IMR-90 (cell line): ENCODE measurements at regions not wholly inside any gene's neighbourhood (a gene's known extent, or its start where the extent isn't known, plus 50 kb on each side); places are given as distances from the start of the nearest gene placed in this dataset.

ENCODE experiments used
- ATAC-seq: fragments of 200-7000 bp; cut with Tn5 transposase; 2 replicates; pipeline ENCODE4 v1.9.1; 2020; ENCODE audit warnings: low read depth, mild to moderate bottlenecking, moderate library complexity
- BruUV-seq: library from RNA; stranded (reverse); fragments of 400-500 nt; replicated peaks from 2 replicates; lab custom pipeline; 2021; lab: Mats Ljungman, UMichigan
- CTCF ChIA-PET: fragments of 300-600 bp; formaldehyde crosslinking; extraction: SDS; loops from one replicate; lab custom pipeline; 2021; ENCODE audit warnings: antibody characterized with exemption; lab: Yijun Ruan, JAX
- POLR2A ChIA-PET: fragments of 300-600 bp; sonication (Branson Sonifier 250); formaldehyde crosslinking; loops from one replicate; lab custom pipeline; 2022; ENCODE audit warnings: antibody characterized with exemption; ENCODE audit not compliant: unreplicated experiment; lab: Charles Lee
- DNase-seq: peaks from one replicate; pipeline ENCODE4 v3.0.0; 2013
- H2AFZ ChIP-seq: replicated peaks from 2 replicates; pipeline ENCODE3; 2013; ENCODE audit warnings: low read length, mild to moderate bottlenecking; ENCODE audit not compliant: poor library complexity
- H2AK5ac ChIP-seq: 2 replicates; pipeline ENCODE4 v1.6.1; 2013; ENCODE audit warnings: low read depth, low read length, inconsistent platforms
- H2AK9ac ChIP-seq: replicated peaks from 2 replicates; pipeline ENCODE3; 2013; ENCODE audit warnings: mild to moderate bottlenecking, low read depth, low read length, moderate library complexity; ENCODE audit not compliant: poor library complexity
- H2BK120ac ChIP-seq: 2 replicates; pipeline ENCODE4 v1.6.1; 2013; ENCODE audit warnings: low read depth, low read length, inconsistent platforms
- H2BK15ac ChIP-seq: 3 replicates; pipeline ENCODE4 v1.6.1; 2013; ENCODE audit warnings: low read depth, low read length, inconsistent platforms
- H2BK20ac ChIP-seq: 2 replicates; pipeline ENCODE4 v1.6.1; 2013; ENCODE audit warnings: low read depth, mild to moderate bottlenecking, inconsistent platforms, low read length, moderate library complexity
- H2BK5ac ChIP-seq: 2 replicates; pipeline ENCODE4 v1.6.1; 2013; ENCODE audit warnings: mild to moderate bottlenecking, low read depth, low read length, inconsistent platforms; ENCODE audit not compliant: poor library complexity, severe bottlenecking
- H3K14ac ChIP-seq: replicated peaks from 2 replicates; pipeline ENCODE4 v1.6.1; 2013; ENCODE audit warnings: low read depth, low read length, inconsistent platforms
- H3K18ac ChIP-seq: 2 replicates; pipeline ENCODE4 v1.6.1; 2013; ENCODE audit warnings: low read depth, low read length, control low read depth
- H3K23ac ChIP-seq: 2 replicates; pipeline ENCODE4 v1.6.1; 2013; ENCODE audit warnings: low read depth, low read length, inconsistent platforms
- H3K27ac ChIP-seq: 2 replicates; pipeline ENCODE4 v1.5.1; 2013; ENCODE audit warnings: mild to moderate bottlenecking, control low read depth, low read length; ENCODE audit not compliant: insufficient read depth
- H3K27me3 ChIP-seq: 2 replicates; pipeline ENCODE4 v1.6.1; 2013; ENCODE audit warnings: low read length; ENCODE audit not compliant: control insufficient read depth, insufficient read depth
- H3K36me3 ChIP-seq: 2 replicates; pipeline ENCODE4 v1.6.1; 2013; ENCODE audit warnings: low read length, mixed read lengths; ENCODE audit not compliant: control insufficient read depth, insufficient read depth
- H3K4ac ChIP-seq: 2 replicates; pipeline ENCODE4 v1.6.1; 2013; ENCODE audit warnings: low read depth, low read length, inconsistent platforms
- H3K4me1 ChIP-seq: 2 replicates; pipeline ENCODE4 v1.6.1; 2013; ENCODE audit warnings: low read length, mixed read lengths; ENCODE audit not compliant: control insufficient read depth, insufficient read depth
- H3K4me2 ChIP-seq: 2 replicates; pipeline ENCODE4 v1.6.1; 2013; ENCODE audit warnings: low read depth, mild to moderate bottlenecking, control low read depth, low read length, moderate library complexity
- H3K4me3 ChIP-seq: 2 replicates; pipeline ENCODE4 v1.5.1; 2013; ENCODE audit warnings: low read depth, mild to moderate bottlenecking, control low read depth, low read length, moderate library complexity; ENCODE audit not compliant: insufficient read depth
- H3K56ac ChIP-seq: 2 replicates; pipeline ENCODE4 v1.6.1; 2013; ENCODE audit warnings: low read length, inconsistent platforms; ENCODE audit not compliant: insufficient read depth; ENCODE audit errors: extremely low read depth
- H3K79me1 ChIP-seq, 2 experiments: 2 replicates each; pipeline ENCODE4 v1.6.1; 2013; ENCODE audit warnings: low read length in 2 of 2, inconsistent platforms in 1 of 2, low read depth in 1 of 2
- H3K9ac ChIP-seq: 2 replicates; pipeline ENCODE4 v1.6.1; 2013; ENCODE audit warnings: low read depth, low read length, control low read depth
- H3K9me1 ChIP-seq: 2 replicates; pipeline ENCODE4 v1.6.1; 2013; ENCODE audit warnings: low read length, inconsistent platforms; ENCODE audit not compliant: insufficient read depth
- H3K9me3 ChIP-seq: 2 replicates; pipeline ENCODE4 v1.6.1; 2013; ENCODE audit warnings: low read length; ENCODE audit not compliant: control insufficient read depth, insufficient read depth
- H4K20me1 ChIP-seq: 2 replicates; pipeline ENCODE4 v1.6.1; 2013; ENCODE audit warnings: low read length, inconsistent platforms; ENCODE audit not compliant: insufficient read depth
- H4K5ac ChIP-seq: 2 replicates; pipeline ENCODE4 v1.6.1; 2013; ENCODE audit warnings: mild to moderate bottlenecking, low read depth, low read length, control low read depth
- H4K8ac ChIP-seq, 2 experiments: 2 replicates each; pipeline ENCODE4 v1.6.1; 2013; ENCODE audit warnings: low read depth in 2 of 2, low read length in 2 of 2, control low read depth in 1 of 2, inconsistent platforms in 1 of 2
- H4K91ac ChIP-seq: 2 replicates; pipeline ENCODE4 v1.6.1; 2013; ENCODE audit warnings: low read depth, low read length, inconsistent platforms; ENCODE audit not compliant: insufficient read depth
- BHLHE40 ChIP-seq: fragments of 150-350 bp; IDR thresholded peaks from 2 replicates; pipeline ENCODE4 v1.6.1; 2016; ENCODE audit warnings: mild to moderate bottlenecking, low read depth, low read length
- CEBPB ChIP-seq: IDR thresholded peaks from 2 replicates; pipeline ENCODE4 v1.6.1; 2012; ENCODE audit warnings: low read depth, low read length, improper control_type of control experiment
- CHD1 ChIP-seq: IDR thresholded peaks from 2 replicates; pipeline ENCODE4 v1.6.1; 2012; ENCODE audit warnings: low read depth, low read length, improper control_type of control experiment
- FOS ChIP-seq: fragments of 150-350 bp; IDR thresholded peaks from 2 replicates; pipeline ENCODE4 v1.6.1; 2016; ENCODE audit warnings: low read depth, low read length
- MAZ ChIP-seq: IDR thresholded peaks from 2 replicates; pipeline ENCODE4 v1.6.1; 2012; ENCODE audit warnings: low read depth, mild to moderate bottlenecking, low read length, improper control_type of control experiment, moderate library complexity, borderline replicate concordance
- MXI1 ChIP-seq: IDR thresholded peaks from 2 replicates; pipeline ENCODE4 v1.6.1; 2012; ENCODE audit warnings: low read depth, mild to moderate bottlenecking, low read length, moderate library complexity, borderline replicate concordance
- NFE2L2 ChIP-seq: fragments of 150-350 bp; IDR thresholded peaks from 2 replicates; pipeline ENCODE4 v1.6.1; 2016; ENCODE audit warnings: low read depth, mild to moderate bottlenecking, low read length
- POLR2A ChIP-seq: IDR thresholded peaks from 2 replicates; pipeline ENCODE4 v1.6.1; 2012; ENCODE audit warnings: mild to moderate bottlenecking, low read depth, low read length
- RAD21 ChIP-seq: IDR thresholded peaks from 2 replicates; pipeline ENCODE4 v1.6.1; 2012; ENCODE audit warnings: low read length, improper control_type of control experiment
- RCOR1 ChIP-seq: IDR thresholded peaks from 2 replicates; pipeline ENCODE4 v1.6.1; 2012; ENCODE audit warnings: mild to moderate bottlenecking, low read length, improper control_type of control experiment; ENCODE audit not compliant: insufficient replicate concordance
- RFX5 ChIP-seq: IDR thresholded peaks from 2 replicates; pipeline ENCODE4 v1.8.0; 2012; ENCODE audit warnings: low read depth, mild to moderate bottlenecking, low read length, moderate library complexity
- WGBS, 2 experiments: methylation state at CpG; one replicate each; pipeline versions ENCODE4 v1.1.5 to v1.1.7; 2013; ENCODE audit warnings: missing lambda C conversion rate in 2 of 2; ENCODE audit not compliant: insufficient read length in 1 of 2; ENCODE audit errors: extremely low coverage in 2 of 2; 5-methylcytosine and 5-hydroxymethylcytosine counted together
- dilution Hi-C: fragments of 300-500 bp; cut with HindIII; formaldehyde crosslinking; loops from one replicate; pipeline ENCODE4 v1.14.3; 2018; ENCODE audit warnings: low sequenced_read_pairs; ENCODE audit not compliant: unreplicated experiment
- in situ Hi-C: fragments of 300-500 bp; cut with MboI; formaldehyde crosslinking; loops from 3 replicates; pipeline ENCODE4 v1.14.3; 2019; ENCODE audit warnings: low sequenced_read_pairs, inconsistent platforms, mixed read lengths
- intact Hi-C: fragments of 100-400 bp; cut with micrococcal nuclease; formaldehyde crosslinking; loops from 2 replicates; pipeline ENCODE4 v1.10.0; 2022
- TF ChIP-seq, protein P1 (sequence below): fragments of 150-350 bp; IDR thresholded peaks from 2 replicates; pipeline ENCODE4 v1.6.1; 2017; ENCODE audit warnings: mild to moderate bottlenecking, antibody characterized with exemption, low read length, low read depth
- TF ChIP-seq, protein P2 (sequence below): conservative IDR thresholded peaks from 2 replicates; pipeline ENCODE4 v1.5.1; 2012; ENCODE audit warnings: mild to moderate bottlenecking, low read depth, low read length, improper control_type of control experiment
- TF ChIP-seq, protein P3 (sequence below): fragments of 150-350 bp; IDR thresholded peaks from 2 replicates; pipeline ENCODE4 v1.6.1; 2016; ENCODE audit warnings: low read depth, mild to moderate bottlenecking, low read length, moderate library complexity, borderline replicate concordance

DNA sequence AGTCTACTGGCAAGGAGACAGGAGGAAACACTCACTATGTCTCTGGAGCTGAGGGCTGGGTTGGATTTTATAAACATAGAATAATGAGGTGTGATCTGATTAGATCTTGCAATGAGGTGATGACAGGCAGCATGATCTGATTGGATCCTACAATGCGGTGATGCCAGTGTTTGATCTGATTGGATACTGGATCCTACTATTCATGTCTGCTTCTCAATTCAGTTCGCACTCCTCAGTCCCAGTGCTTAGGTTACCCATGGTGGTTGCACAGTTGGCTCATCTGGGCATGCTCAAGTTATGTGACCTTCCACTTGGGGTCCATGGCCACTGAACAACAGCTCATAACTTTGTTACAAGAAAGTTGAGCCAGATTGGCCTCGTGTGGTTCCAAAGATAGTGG is 469.5 kb downstream of the TSHZ3 start:
- Histone ChIP-seq H3K4me1 (no peaks in the 10 kb centered on the region), H3K27me3 (no peaks in the 10 kb centered on the region), H3K14ac (no peak overlapping the region), H3K18ac (no peak overlapping the region), H2BK20ac (no peak overlapping the region), H2BK15ac (no peak overlapping the region), H3K9me3 (no peaks in the 10 kb centered on the region), H3K4ac (no peak overlapping the region), H3K56ac (no peak overlapping the region), H3K36me3 (no peaks in the 10 kb centered on the region), H3K23ac (no peak overlapping the region), H4K5ac (no peak overlapping the region), H2BK120ac (no peak overlapping the region), H3K79me1 (no peaks in the 10 kb centered on the region), H4K91ac (no peak overlapping the region), H4K20me1 (no peaks in the 10 kb centered on the region), H3K9ac (no peak overlapping the region), H3K9me1 (no peaks in the 10 kb centered on the region), H3K4me3 (no peak overlapping the region), H2AFZ (no peak overlapping the region), H3K27ac (no peak overlapping the region), H4K8ac (no peak overlapping the region), H2AK9ac (no peak overlapping the region), H3K4me2 (no peak overlapping the region), H2AK5ac (no peak overlapping the region), H2BK5ac (no peak overlapping the region)
- CTCF ChIA-PET = no interaction called here
- dilution Hi-C loops (no loop called here), intact Hi-C loops (no loop called here), in situ Hi-C loops (no loop called here)
- POLR2A ChIA-PET = no interaction called here
- DNase-seq (no peak), ATAC-seq (no peak)
- TF ChIP-seq MAZ = no peak
- TF ChIP-seq MXI1 = no peak
- TF ChIP-seq RFX5 = no peak
- TF ChIP-seq BHLHE40 = no peak
- TF ChIP-seq RCOR1 = no peak
- no peak for TF ChIP-seq NFE2L2
- TF ChIP-seq, protein P1, sequence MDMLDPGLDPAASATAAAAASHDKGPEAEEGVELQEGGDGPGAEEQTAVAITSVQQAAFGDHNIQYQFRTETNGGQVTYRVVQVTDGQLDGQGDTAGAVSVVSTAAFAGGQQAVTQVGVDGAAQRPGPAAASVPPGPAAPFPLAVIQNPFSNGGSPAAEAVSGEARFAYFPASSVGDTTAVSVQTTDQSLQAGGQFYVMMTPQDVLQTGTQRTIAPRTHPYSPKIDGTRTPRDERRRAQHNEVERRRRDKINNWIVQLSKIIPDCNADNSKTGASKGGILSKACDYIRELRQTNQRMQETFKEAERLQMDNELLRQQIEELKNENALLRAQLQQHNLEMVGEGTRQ = no peak
- no peak for TF ChIP-seq RAD21
- TF ChIP-seq, protein P2, sequence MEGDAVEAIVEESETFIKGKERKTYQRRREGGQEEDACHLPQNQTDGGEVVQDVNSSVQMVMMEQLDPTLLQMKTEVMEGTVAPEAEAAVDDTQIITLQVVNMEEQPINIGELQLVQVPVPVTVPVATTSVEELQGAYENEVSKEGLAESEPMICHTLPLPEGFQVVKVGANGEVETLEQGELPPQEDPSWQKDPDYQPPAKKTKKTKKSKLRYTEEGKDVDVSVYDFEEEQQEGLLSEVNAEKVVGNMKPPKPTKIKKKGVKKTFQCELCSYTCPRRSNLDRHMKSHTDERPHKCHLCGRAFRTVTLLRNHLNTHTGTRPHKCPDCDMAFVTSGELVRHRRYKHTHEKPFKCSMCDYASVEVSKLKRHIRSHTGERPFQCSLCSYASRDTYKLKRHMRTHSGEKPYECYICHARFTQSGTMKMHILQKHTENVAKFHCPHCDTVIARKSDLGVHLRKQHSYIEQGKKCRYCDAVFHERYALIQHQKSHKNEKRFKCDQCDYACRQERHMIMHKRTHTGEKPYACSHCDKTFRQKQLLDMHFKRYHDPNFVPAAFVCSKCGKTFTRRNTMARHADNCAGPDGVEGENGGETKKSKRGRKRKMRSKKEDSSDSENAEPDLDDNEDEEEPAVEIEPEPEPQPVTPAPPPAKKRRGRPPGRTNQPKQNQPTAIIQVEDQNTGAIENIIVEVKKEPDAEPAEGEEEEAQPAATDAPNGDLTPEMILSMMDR = no peak
- no peak for TF ChIP-seq CHD1
- no peak for TF ChIP-seq CEBPB
- TF ChIP-seq FOS = no peak
- TF ChIP-seq, protein P3, sequence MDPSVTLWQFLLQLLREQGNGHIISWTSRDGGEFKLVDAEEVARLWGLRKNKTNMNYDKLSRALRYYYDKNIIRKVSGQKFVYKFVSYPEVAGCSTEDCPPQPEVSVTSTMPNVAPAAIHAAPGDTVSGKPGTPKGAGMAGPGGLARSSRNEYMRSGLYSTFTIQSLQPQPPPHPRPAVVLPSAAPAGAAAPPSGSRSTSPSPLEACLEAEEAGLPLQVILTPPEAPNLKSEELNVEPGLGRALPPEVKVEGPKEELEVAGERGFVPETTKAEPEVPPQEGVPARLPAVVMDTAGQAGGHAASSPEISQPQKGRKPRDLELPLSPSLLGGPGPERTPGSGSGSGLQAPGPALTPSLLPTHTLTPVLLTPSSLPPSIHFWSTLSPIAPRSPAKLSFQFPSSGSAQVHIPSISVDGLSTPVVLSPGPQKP = no peak
- no peak for TF ChIP-seq POLR2A
- BruUV-seq = no TSS peak
- no CpG with 5 or more reads among the region's 3 CpGs for WGBS, 2 experiments
